ENCODE measurements at regions not wholly inside any gene's neighbourhood (a gene's known extent, or its start where the extent isn't known, plus 50 kb on each side); places are given as distances from the start of the nearest gene placed in this dataset.
A peak's percentile ranks its signal among the peaks of the same experiment; 100 is the strongest.

DNA sequence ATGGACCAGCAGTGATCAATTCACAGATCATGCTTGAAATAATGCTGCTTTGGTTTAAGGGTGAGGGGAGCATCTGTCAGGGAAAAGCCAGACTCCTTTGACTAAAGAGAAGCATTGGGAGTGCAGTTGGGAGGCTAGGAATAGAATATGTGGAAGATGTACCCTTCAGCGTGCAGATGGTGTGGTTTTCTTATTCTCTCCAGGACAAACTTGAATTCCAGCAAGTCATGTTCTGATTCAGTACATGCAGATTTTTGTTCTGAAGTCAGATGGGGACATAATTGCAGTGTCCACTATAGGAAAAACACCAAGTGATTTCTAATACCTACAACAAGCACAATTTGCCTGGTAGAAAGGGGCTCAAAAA is 99.0 kb upstream of the LIMCH1 start:
- ATAC-seq, result no peak
- TF ChIP-seq OSR1 (CRISPR knock-in tag; IDR thresholded peaks at IDR 0.05), result no peak
- TF ChIP-seq, protein P1, sequence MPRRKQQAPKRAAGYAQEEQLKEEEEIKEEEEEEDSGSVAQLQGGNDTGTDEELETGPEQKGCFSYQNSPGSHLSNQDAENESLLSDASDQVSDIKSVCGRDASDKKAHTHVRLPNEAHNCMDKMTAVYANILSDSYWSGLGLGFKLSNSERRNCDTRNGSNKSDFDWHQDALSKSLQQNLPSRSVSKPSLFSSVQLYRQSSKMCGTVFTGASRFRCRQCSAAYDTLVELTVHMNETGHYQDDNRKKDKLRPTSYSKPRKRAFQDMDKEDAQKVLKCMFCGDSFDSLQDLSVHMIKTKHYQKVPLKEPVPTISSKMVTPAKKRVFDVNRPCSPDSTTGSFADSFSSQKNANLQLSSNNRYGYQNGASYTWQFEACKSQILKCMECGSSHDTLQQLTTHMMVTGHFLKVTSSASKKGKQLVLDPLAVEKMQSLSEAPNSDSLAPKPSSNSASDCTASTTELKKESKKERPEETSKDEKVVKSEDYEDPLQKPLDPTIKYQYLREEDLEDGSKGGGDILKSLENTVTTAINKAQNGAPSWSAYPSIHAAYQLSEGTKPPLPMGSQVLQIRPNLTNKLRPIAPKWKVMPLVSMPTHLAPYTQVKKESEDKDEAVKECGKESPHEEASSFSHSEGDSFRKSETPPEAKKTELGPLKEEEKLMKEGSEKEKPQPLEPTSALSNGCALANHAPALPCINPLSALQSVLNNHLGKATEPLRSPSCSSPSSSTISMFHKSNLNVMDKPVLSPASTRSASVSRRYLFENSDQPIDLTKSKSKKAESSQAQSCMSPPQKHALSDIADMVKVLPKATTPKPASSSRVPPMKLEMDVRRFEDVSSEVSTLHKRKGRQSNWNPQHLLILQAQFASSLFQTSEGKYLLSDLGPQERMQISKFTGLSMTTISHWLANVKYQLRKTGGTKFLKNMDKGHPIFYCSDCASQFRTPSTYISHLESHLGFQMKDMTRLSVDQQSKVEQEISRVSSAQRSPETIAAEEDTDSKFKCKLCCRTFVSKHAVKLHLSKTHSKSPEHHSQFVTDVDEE (CRISPR knock-in tag; IDR thresholded peaks at IDR 0.05), result no peak
- TF ChIP-seq PPARA (CRISPR knock-in tag; IDR thresholded peaks at IDR 0.05; ENCODE audit: borderline replicate concordance), result no peak
- TF ChIP-seq, protein P2, sequence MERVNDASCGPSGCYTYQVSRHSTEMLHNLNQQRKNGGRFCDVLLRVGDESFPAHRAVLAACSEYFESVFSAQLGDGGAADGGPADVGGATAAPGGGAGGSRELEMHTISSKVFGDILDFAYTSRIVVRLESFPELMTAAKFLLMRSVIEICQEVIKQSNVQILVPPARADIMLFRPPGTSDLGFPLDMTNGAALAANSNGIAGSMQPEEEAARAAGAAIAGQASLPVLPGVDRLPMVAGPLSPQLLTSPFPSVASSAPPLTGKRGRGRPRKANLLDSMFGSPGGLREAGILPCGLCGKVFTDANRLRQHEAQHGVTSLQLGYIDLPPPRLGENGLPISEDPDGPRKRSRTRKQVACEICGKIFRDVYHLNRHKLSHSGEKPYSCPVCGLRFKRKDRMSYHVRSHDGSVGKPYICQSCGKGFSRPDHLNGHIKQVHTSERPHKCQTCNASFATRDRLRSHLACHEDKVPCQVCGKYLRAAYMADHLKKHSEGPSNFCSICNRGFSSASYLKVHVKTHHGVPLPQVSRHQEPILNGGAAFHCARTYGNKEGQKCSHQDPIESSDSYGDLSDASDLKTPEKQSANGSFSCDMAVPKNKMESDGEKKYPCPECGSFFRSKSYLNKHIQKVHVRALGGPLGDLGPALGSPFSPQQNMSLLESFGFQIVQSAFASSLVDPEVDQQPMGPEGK (CRISPR knock-in tag; IDR thresholded peaks at IDR 0.05; ENCODE audit: borderline replicate concordance), result no peak
- TF ChIP-seq CSDC2 (CRISPR knock-in tag; IDR thresholded peaks at IDR 0.05), result no peak
- no peak for TF ChIP-seq TCF4 (CRISPR knock-in tag; IDR thresholded peaks at IDR 0.05; ENCODE audit: borderline replicate concordance)
- TF ChIP-seq TOX (CRISPR knock-in tag; IDR thresholded peaks at IDR 0.05; ENCODE audit: borderline replicate concordance), result no peak
- TF ChIP-seq ESRRG (CRISPR knock-in tag; IDR thresholded peaks at IDR 0.05), result no peak
- TF ChIP-seq ARNTL (CRISPR knock-in tag; IDR thresholded peaks at IDR 0.05; ENCODE audit: borderline replicate concordance, low read depth), result no peak
- TF ChIP-seq, protein P3, sequence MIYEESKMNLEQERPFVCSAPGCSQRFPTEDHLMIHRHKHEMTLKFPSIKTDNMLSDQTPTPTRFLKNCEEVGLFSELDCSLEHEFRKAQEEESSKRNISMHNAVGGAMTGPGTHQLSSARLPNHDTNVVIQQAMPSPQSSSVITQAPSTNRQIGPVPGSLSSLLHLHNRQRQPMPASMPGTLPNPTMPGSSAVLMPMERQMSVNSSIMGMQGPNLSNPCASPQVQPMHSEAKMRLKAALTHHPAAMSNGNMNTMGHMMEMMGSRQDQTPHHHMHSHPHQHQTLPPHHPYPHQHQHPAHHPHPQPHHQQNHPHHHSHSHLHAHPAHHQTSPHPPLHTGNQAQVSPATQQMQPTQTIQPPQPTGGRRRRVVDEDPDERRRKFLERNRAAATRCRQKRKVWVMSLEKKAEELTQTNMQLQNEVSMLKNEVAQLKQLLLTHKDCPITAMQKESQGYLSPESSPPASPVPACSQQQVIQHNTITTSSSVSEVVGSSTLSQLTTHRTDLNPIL (CRISPR knock-in tag; IDR thresholded peaks at IDR 0.05; ENCODE audit: low read depth), result no peak
- TF ChIP-seq RARB (CRISPR knock-in tag; IDR thresholded peaks at IDR 0.05), result no peak
- TF ChIP-seq ZFP3 (CRISPR knock-in tag; IDR thresholded peaks at IDR 0.05), result no peak
- no peak for TF ChIP-seq ZNF70 (CRISPR knock-in tag; IDR thresholded peaks at IDR 0.05)

DNA sequence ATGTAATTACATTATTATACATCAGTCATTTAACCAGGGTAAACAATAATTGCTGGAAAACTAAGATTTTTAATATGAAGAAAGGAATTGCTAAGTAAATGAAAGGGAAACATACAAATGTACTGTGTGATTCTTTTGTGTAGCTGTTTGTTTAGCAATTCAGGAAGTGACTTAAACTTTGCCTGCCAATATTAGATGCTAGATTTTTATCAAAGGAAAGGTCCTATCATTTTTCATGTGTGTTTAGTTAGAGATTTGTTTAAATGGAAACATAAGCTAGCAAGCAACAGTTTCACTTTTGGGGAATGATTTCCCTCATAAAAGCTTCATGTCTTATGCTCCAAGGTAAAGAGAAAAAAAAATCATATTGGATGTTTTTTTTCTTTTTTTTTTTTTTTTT is 95.1 kb upstream of the LIMCH1 start:
- TF ChIP-seq ZC3H10 (CRISPR knock-in tag; IDR thresholded peaks at IDR 0.05), result no peak
- TF ChIP-seq TCF4 (CRISPR knock-in tag; IDR thresholded peaks at IDR 0.05; ENCODE audit: borderline replicate concordance), result peak; percentile 18; the same call in 1 of the 2 replicates

DNA sequence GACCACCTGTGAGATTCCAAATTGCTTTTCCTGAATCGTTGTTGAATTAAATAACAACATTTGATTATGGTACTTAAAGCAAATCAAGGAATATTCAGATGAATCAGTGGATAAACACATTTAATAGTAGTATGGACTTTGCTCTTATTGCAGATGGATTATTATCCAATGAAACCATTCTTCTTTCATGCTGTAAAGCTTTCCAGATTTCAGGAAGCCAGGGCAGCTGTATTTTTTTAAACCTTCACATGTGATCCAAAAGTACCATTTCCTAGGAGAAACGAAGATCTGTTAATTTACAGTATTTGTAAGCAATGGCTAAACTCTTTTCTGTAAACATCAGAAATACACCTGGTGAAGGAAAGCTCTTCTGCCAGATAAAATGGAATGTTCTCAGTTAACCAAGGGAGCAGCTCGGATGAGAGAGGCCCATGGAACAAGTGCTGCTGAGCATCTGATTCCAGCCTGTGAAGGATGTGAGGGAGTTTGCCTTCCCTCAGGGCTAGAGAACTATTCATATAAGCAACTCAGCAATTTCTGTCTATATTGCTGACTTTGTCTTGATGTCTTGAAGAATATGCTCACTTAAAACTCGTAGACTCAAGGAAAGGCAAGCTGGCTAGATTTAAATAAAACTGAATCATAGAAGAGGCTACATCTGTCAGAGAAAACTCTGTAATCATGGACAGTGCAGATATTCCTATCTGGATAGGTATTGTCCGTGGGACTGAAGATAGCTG is 94.4 kb upstream of the LIMCH1 start:
- no peak for ATAC-seq
- TF ChIP-seq, protein P2 (CRISPR knock-in tag; IDR thresholded peaks at IDR 0.05; ENCODE audit: borderline replicate concordance), result no peak
- TF ChIP-seq ISL1 (CRISPR knock-in tag; IDR thresholded peaks at IDR 0.05) (no peak), GLIS3 (CRISPR knock-in tag; IDR thresholded peaks at IDR 0.05) (no peak), BACH2 (CRISPR knock-in tag; IDR thresholded peaks at IDR 0.05; ENCODE audit: borderline replicate concordance) (no peak), SNAI2 (CRISPR knock-in tag; IDR thresholded peaks at IDR 0.05) (no peak), ZNF70 (CRISPR knock-in tag; IDR thresholded peaks at IDR 0.05) (no peak), ZFP30 (CRISPR knock-in tag; IDR thresholded peaks at IDR 0.05) (no peak), ZNF565 (CRISPR knock-in tag; conservative IDR thresholded peaks at IDR 0.05; ENCODE audit: low read depth) (no peak), TCF4 (CRISPR knock-in tag; IDR thresholded peaks at IDR 0.05; ENCODE audit: borderline replicate concordance) (no peak), RARB (CRISPR knock-in tag; IDR thresholded peaks at IDR 0.05) (no peak)
- TF ChIP-seq, protein P3 (CRISPR knock-in tag; IDR thresholded peaks at IDR 0.05; ENCODE audit: low read depth), result no peak

More for the DNA sequence above, 95.1 kb upstream of the LIMCH1 start:
- ATAC-seq, result no peak
